GM18505 (cell line): ENCODE measurements at regions not wholly inside any gene's neighbourhood (a gene's known extent, or its start where the extent isn't known, plus 50 kb on each side); places are given as distances from the start of the nearest gene placed in this dataset.

Source experiments
- ATAC-seq: cut with Tn5 transposase; IDR thresholded peaks from one replicate; pipeline ENCODE4 v1.9.1; 2021; ENCODE audit not compliant: unreplicated experiment
- POLR2A ChIP-seq: IDR thresholded peaks from 4 replicates; pipeline ENCODE4 v1.6.1; 2011; ENCODE audit warnings: borderline replicate concordance; ENCODE audit not compliant: insufficient read depth, insufficient read length; ENCODE audit errors: extremely low read depth

GRCh38 chr10:4450981-4451908, 374.8 kb upstream of the AKR1E2 start:
- ATAC-seq, result no peak
- no peak for TF ChIP-seq POLR2A

- no peak for ATAC-seq
- TF ChIP-seq POLR2A, result no peak
These were observed 375.8 kb upstream of the AKR1E2 start for GRCh38 chr10:4450169-4450568.

- ATAC-seq, result no peak
These were observed 378.0 kb upstream of the AKR1E2 start for GRCh38 chr10:4448030-4448429.

GRCh38 chr10:4443419-4443818, 382.6 kb upstream of the AKR1E2 start:
- no peak for TF ChIP-seq POLR2A
- ATAC-seq, result no peak

More at GRCh38 chr10:4448030-4448429, 378.0 kb upstream of the AKR1E2 start:
- no peak for TF ChIP-seq POLR2A

- no peak for ATAC-seq
- TF ChIP-seq POLR2A, result no peak
These were observed 383.7 kb upstream of the AKR1E2 start for GRCh38 chr10:4442296-4442695.

GRCh38 chr10:4440260-4440659, 385.7 kb upstream of the AKR1E2 start:
- no peak for TF ChIP-seq POLR2A
- ATAC-seq, result no peak

- no peak for ATAC-seq
- no peak for TF ChIP-seq POLR2A
These were observed 388.2 kb upstream of the AKR1E2 start for GRCh38 chr10:4437791-4438190.

GRCh38 chr10:4437061-4437460, 388.9 kb upstream of the AKR1E2 start:
- no peak for ATAC-seq
- TF ChIP-seq POLR2A, result no peak

GRCh38 chr10:4436103-4436502, 389.9 kb upstream of the AKR1E2 start:
- TF ChIP-seq POLR2A, result no peak
- no peak for ATAC-seq

- ATAC-seq, result no peak
- no peak for TF ChIP-seq POLR2A
These were observed 391.4 kb upstream of the AKR1E2 start for GRCh38 chr10:4434516-4435071.

- TF ChIP-seq POLR2A, result no peak
- ATAC-seq, result no peak
These were observed 391.9 kb upstream of the AKR1E2 start for GRCh38 chr10:4434105-4434504.

GRCh38 chr10:4431114-4431863, 394.7 kb upstream of the AKR1E2 start:
- ATAC-seq, result no peak
- no peak for TF ChIP-seq POLR2A

- no peak for ATAC-seq
- no peak for TF ChIP-seq POLR2A
These were observed 396.4 kb upstream of the AKR1E2 start for GRCh38 chr10:4429571-4429970.
